Neural cell (in vitro differentiated cells): ENCODE measurements at regions not wholly inside any gene's neighbourhood (a gene's known extent, or its start where the extent isn't known, plus 50 kb on each side); places are given as distances from the start of the nearest gene placed in this dataset.

Source experiments
- H2AFZ ChIP-seq: fragments of 200-600, 300-800 bp; sonication (generic), shearing (Covaris generic); 2 replicates; pipeline ENCODE4 v1.6.0; 2014; ENCODE audit warnings: low read depth, mild to moderate bottlenecking, antibody characterized with exemption, low read length, moderate library complexity
- H3F3A ChIP-seq: fragments of 200-600 bp; shearing (Covaris generic); 2 replicates; pipeline ENCODE4 v1.6.1; 2016; ENCODE audit warnings: mild to moderate bottlenecking, moderate library complexity, mixed read lengths, antibody characterized with exemption, low read length; ENCODE audit not compliant: insufficient read depth, poor library complexity, severe bottlenecking
- H3K27ac ChIP-seq: fragments of 200-600, 300-800 bp; sonication (generic), shearing (Covaris generic); 2 replicates; pipeline ENCODE4 v1.5.1; 2014; ENCODE audit warnings: mild to moderate bottlenecking, low read length, moderate library complexity
- H3K27me3 ChIP-seq: fragments of 300-800, 200-600 bp; sonication (generic), shearing (Covaris generic); 2 replicates; pipeline ENCODE4 v1.6.0; 2014; ENCODE audit warnings: mild to moderate bottlenecking, low read depth, low read length, moderate library complexity; ENCODE audit not compliant: insufficient read depth
- H3K36me3 ChIP-seq: fragments of 300-800, 200-600 bp; sonication (generic), shearing (Covaris generic); 2 replicates; pipeline ENCODE4 v1.5.1; 2014; ENCODE audit warnings: mild to moderate bottlenecking, antibody characterized with exemption, low read length, moderate library complexity; ENCODE audit not compliant: insufficient read depth
- H3K4me2 ChIP-seq: fragments of 300-800, 200-600 bp; sonication (generic), shearing (Covaris generic); 2 replicates; pipeline ENCODE4 v1.6.0; 2014; ENCODE audit warnings: mild to moderate bottlenecking, low read length
- H3K4me3 ChIP-seq: fragments of 300-800, 200-600 bp; sonication (generic), shearing (Covaris generic); 2 replicates; pipeline ENCODE4 v1.5.1; 2014; ENCODE audit warnings: mild to moderate bottlenecking, low read length, moderate library complexity
- H3K79me2 ChIP-seq: fragments of 200-600 bp; shearing (Covaris generic); replicated peaks from 2 replicates; pipeline ENCODE4 v1.6.0; 2014; ENCODE audit warnings: mild to moderate bottlenecking, low read length, moderate library complexity; ENCODE audit not compliant: insufficient read depth
- H3K9ac ChIP-seq: fragments of 300-800, 200-600 bp; sonication (generic), shearing (Covaris generic); 2 replicates; pipeline ENCODE4 v1.6.1; 2016; ENCODE audit warnings: mild to moderate bottlenecking, low read length, mixed read lengths
- H3K9me2 ChIP-seq: fragments of 200-600 bp; shearing (Covaris generic); 2 replicates; pipeline ENCODE4 v1.6.1; 2016; ENCODE audit warnings: mild to moderate bottlenecking, low read length, mixed read lengths; ENCODE audit not compliant: insufficient read depth
- H3K9me3 ChIP-seq: fragments of 200-600, 300-800 bp; sonication (generic), shearing (Covaris generic); 2 replicates; pipeline ENCODE4 v1.6.1; 2016; ENCODE audit warnings: mild to moderate bottlenecking, mixed run types, low read length, moderate library complexity, mixed read lengths
- H4K20me1 ChIP-seq: fragments of 200-600 bp; shearing (Covaris generic); 2 replicates; pipeline ENCODE4 v1.6.1; 2016; ENCODE audit warnings: mild to moderate bottlenecking, mixed run types; ENCODE audit not compliant: insufficient read depth
- CTCF ChIP-seq: fragments of 450-650 bp; IDR thresholded peaks from 2 replicates; pipeline ENCODE4 v1.5.1; 2014; ENCODE audit warnings: antibody characterized with exemption, mild to moderate bottlenecking, moderate library complexity; ENCODE audit not compliant: poor library complexity, severe bottlenecking
- EP300 ChIP-seq: fragments of 450-650 bp; conservative IDR thresholded peaks from 2 replicates; pipeline ENCODE4 v1.6.1; 2014; ENCODE audit warnings: antibody characterized with exemption, mild to moderate bottlenecking, moderate library complexity; ENCODE audit not compliant: poor library complexity, severe bottlenecking
- EZH2 ChIP-seq: fragments of 200-600, 300-800 bp; shearing (Covaris generic), sonication (generic); IDR thresholded peaks from 2 replicates; pipeline ENCODE4 v1.6.1; 2014; ENCODE audit warnings: antibody characterized with exemption, low read length, borderline replicate concordance, mild to moderate bottlenecking; ENCODE audit not compliant: insufficient read depth, poor library complexity, severe bottlenecking
- MXI1 ChIP-seq: fragments of 450-650 bp; conservative IDR thresholded peaks from 2 replicates; pipeline ENCODE4 v1.6.1; 2014; ENCODE audit warnings: antibody characterized with exemption, mild to moderate bottlenecking; ENCODE audit not compliant: poor library complexity, severe bottlenecking
- POLR2AphosphoS5 ChIP-seq: IDR thresholded peaks from 2 replicates; pipeline ENCODE4 v1.6.1; 2012
- RAD21 ChIP-seq: fragments of 450-650 bp; conservative IDR thresholded peaks from 2 replicates; pipeline ENCODE4 v1.6.1; 2014; ENCODE audit warnings: antibody characterized with exemption, mild to moderate bottlenecking, moderate library complexity
- REST ChIP-seq: IDR thresholded peaks from 2 replicates; pipeline ENCODE4 v1.6.1; 2012; ENCODE audit warnings: borderline replicate concordance
- SMC3 ChIP-seq: fragments of 450-650 bp; conservative IDR thresholded peaks from 2 replicates; pipeline ENCODE4 v1.6.1; 2014; ENCODE audit warnings: antibody characterized with exemption, mild to moderate bottlenecking, moderate library complexity; ENCODE audit not compliant: poor library complexity
- TAF1 ChIP-seq: IDR thresholded peaks from 2 replicates; pipeline ENCODE4 v1.6.1; 2012; ENCODE audit warnings: low read depth

GRCh38 chrX:99507768-99508167 lies 902.3 kb downstream of the PCDH19 start:
- no peaks in the 10 kb centered on the region for H3K9me3 ChIP-seq
- no peak overlapping the region for H3K27ac ChIP-seq
- H3F3A ChIP-seq: no peaks in the 10 kb centered on the region
- H3K9me2 ChIP-seq: no peaks in the 10 kb centered on the region
- TF ChIP-seq CTCF (no peak), EZH2 (no peak), SMC3 (no peak), TAF1 (no peak), REST (no peak), MXI1 (no peak), RAD21 (no peak), EP300 (no peak), POLR2AphosphoS5 (no peak)
- H3K27me3 ChIP-seq: no peaks in the 10 kb centered on the region
- H4K20me1 ChIP-seq: no peaks in the 10 kb centered on the region
- no peaks in the 10 kb centered on the region for H3K36me3 ChIP-seq
- no peak overlapping the region for H3K4me2 ChIP-seq
- H2AFZ ChIP-seq: no peak overlapping the region
- no peak overlapping the region for H3K9ac ChIP-seq
- H3K79me2 ChIP-seq: no peaks in the 10 kb centered on the region
- no peak overlapping the region for H3K4me3 ChIP-seq

- TF ChIP-seq POLR2AphosphoS5 (no peak), EZH2 (no peak), TAF1 (no peak), SMC3 (no peak)
- no peak overlapping the region for H3K9ac ChIP-seq
- H3K4me2 ChIP-seq: no peak overlapping the region
- H3K27ac ChIP-seq: no peak overlapping the region
- no peaks in the 10 kb centered on the region for H3F3A ChIP-seq
- H2AFZ ChIP-seq: no peak overlapping the region
- no peaks in the 10 kb centered on the region for H3K36me3 ChIP-seq
- no peaks in the 10 kb centered on the region for H3K9me3 ChIP-seq
- H3K9me2 ChIP-seq: no peaks in the 10 kb centered on the region
- no peak overlapping the region for H3K4me3 ChIP-seq
- no peaks in the 10 kb centered on the region for H3K79me2 ChIP-seq
- H3K27me3 ChIP-seq: no peaks in the 10 kb centered on the region
- no peaks in the 10 kb centered on the region for H4K20me1 ChIP-seq
These were observed 914.6 kb downstream of the PCDH19 start for GRCh38 chrX:99495453-99495852.

- Histone ChIP-seq H3K4me3 (no peak overlapping the region), H3K27ac (no peak overlapping the region), H3K9me2 (no peaks in the 10 kb centered on the region), H2AFZ (no peak overlapping the region), H3K27me3 (no peaks in the 10 kb centered on the region), H3F3A (no peaks in the 10 kb centered on the region), H3K79me2 (no peaks in the 10 kb centered on the region), H3K9ac (no peak overlapping the region), H4K20me1 (no peaks in the 10 kb centered on the region), H3K4me2 (no peak overlapping the region), H3K36me3 (no peaks in the 10 kb centered on the region), H3K9me3 (no peaks in the 10 kb centered on the region)
- TF ChIP-seq SMC3: no peak
- TF ChIP-seq EZH2: no peak
- TF ChIP-seq REST: no peak
- TF ChIP-seq EP300: no peak
- TF ChIP-seq TAF1: no peak
- no peak for TF ChIP-seq MXI1
- no peak for TF ChIP-seq POLR2AphosphoS5
- TF ChIP-seq RAD21: no peak
- TF ChIP-seq CTCF: no peak
These were observed 915.4 kb downstream of the PCDH19 start for GRCh38 chrX:99494668-99495067.
